Endothelial cell of umbilical vein (primary cell): ENCODE measurements at regions not wholly inside any gene's neighbourhood (a gene's known extent, or its start where the extent isn't known, plus 50 kb on each side); places are given as distances from the start of the nearest gene placed in this dataset.

Experiments used
- BruUV-seq: library from RNA; stranded (reverse); fragments of 400-500 nt; replicated peaks from 2 replicates; lab custom pipeline; 2021; lab: Mats Ljungman, UMichigan
- CTCF ChIA-PET: fragments of 300-600, 350-600 bp; sonication (Branson Sonifier 250); formaldehyde crosslinking; loops from one replicate; lab custom pipeline; 2021; ENCODE audit warnings: antibody characterized with exemption, inconsistent platforms; lab: Charles Lee
- POLR2A ChIA-PET: fragments of 300-600, 350-600 bp; sonication (Branson Sonifier 250); formaldehyde crosslinking; loops from one replicate; lab custom pipeline; 2021; ENCODE audit warnings: antibody characterized with exemption, inconsistent platforms; lab: Charles Lee
- DNase-seq: peaks from one replicate; pipeline ENCODE4 v3.0.0-alpha.2; 2011; ENCODE audit warnings: low read depth, low spot score
- FAIRE-seq: peaks from 2 replicates; lab custom pipeline; 2011; peaks lifted over from hg19 to GRCh38; lab: Jason Lieb, UNC
- H2AFZ ChIP-seq: 2 replicates; pipeline ENCODE4 v1.6.0; 2012; ENCODE audit warnings: low read depth, low read length, control low read depth, inconsistent platforms
- H3K27ac ChIP-seq: 2 replicates; pipeline ENCODE4 v1.5.1; 2011; ENCODE audit warnings: low read depth, mild to moderate bottlenecking, control low read depth, low read length, moderate library complexity; ENCODE audit not compliant: insufficient read depth
- H3K27me3 ChIP-seq, 2 experiments: 2 replicates each; pipeline versions ENCODE4 v1.6.0 to v1.6.1; 2011; ENCODE audit warnings: low read length in 2 of 2, mixed read lengths in 1 of 2; ENCODE audit not compliant: control insufficient read depth in 2 of 2, insufficient read depth in 2 of 2
- H3K36me3 ChIP-seq, 2 experiments: 2 replicates in 1 of 2; 3 replicates in 1 of 2; pipeline ENCODE4 v1.5.1; 2011; ENCODE audit warnings: low read length in 2 of 2, mild to moderate bottlenecking in 1 of 2, moderate library complexity in 1 of 2; ENCODE audit not compliant: control insufficient read depth in 2 of 2, insufficient read depth in 2 of 2; ENCODE audit errors: extremely low read depth in 1 of 2
- H3K4me1 ChIP-seq: 3 replicates; pipeline ENCODE4 v1.5.1; 2011; ENCODE audit warnings: mild to moderate bottlenecking, low read length; ENCODE audit not compliant: control insufficient read depth, insufficient read depth; ENCODE audit errors: extremely low read depth
- H3K4me2 ChIP-seq: 2 replicates; pipeline ENCODE4 v1.6.1; 2011; ENCODE audit warnings: low read length, control low read depth, mixed read lengths; ENCODE audit not compliant: insufficient read depth
- H3K4me3 ChIP-seq, 3 experiments: fragments of 200-600 bp in 1 of 3; sonication (generic), shearing (Covaris generic) in 1 of 3; replicated peaks in 1 of 3; 2 replicates each; pipeline ENCODE4 v1.5.1; 2011 to 2016; ENCODE audit warnings: control low read depth in 3 of 3, low read length in 3 of 3, mild to moderate bottlenecking in 2 of 3, inconsistent platforms in 1 of 3, low read depth in 1 of 3, moderate library complexity in 1 of 3; ENCODE audit not compliant: insufficient read depth in 1 of 3
- H3K79me2 ChIP-seq: 2 replicates; pipeline ENCODE4 v1.6.0; 2012; ENCODE audit warnings: low read length, inconsistent platforms; ENCODE audit not compliant: control insufficient read depth, insufficient read depth
- H3K9ac ChIP-seq: replicated peaks from 2 replicates; pipeline ENCODE3; 2011; ENCODE audit warnings: low read length, control low read depth; ENCODE audit not compliant: insufficient read depth; ENCODE audit errors: extremely low read depth
- H3K9me1 ChIP-seq: replicated peaks from 3 replicates; pipeline ENCODE4 v1.6.0; 2011; ENCODE audit warnings: mild to moderate bottlenecking, low read length; ENCODE audit not compliant: control insufficient read depth, insufficient read depth; ENCODE audit errors: extremely low read depth
- H3K9me3 ChIP-seq: replicated peaks from 2 replicates; pipeline ENCODE4 v1.5.1; 2012; ENCODE audit warnings: low read length, inconsistent platforms; ENCODE audit not compliant: control insufficient read depth, insufficient read depth
- H4K20me1 ChIP-seq: replicated peaks from 2 replicates; pipeline ENCODE3; 2011; ENCODE audit warnings: mild to moderate bottlenecking, low read length; ENCODE audit not compliant: control insufficient read depth, insufficient read depth; ENCODE audit errors: extremely low read depth
- EZH2 ChIP-seq: IDR thresholded peaks from 2 replicates; pipeline ENCODE4 v1.6.1; 2012; ENCODE audit warnings: borderline replicate concordance, low read depth, mild to moderate bottlenecking, moderate library complexity, low read length, inconsistent platforms; ENCODE audit not compliant: severe bottlenecking
- FOS ChIP-seq: IDR thresholded peaks from 2 replicates; pipeline ENCODE4 v1.6.1; 2011; ENCODE audit warnings: mild to moderate bottlenecking, low read length, moderate library complexity, borderline replicate concordance; ENCODE audit not compliant: insufficient read depth
- GATA2 ChIP-seq: IDR thresholded peaks from 2 replicates; pipeline ENCODE4 v1.7.0; 2011; ENCODE audit warnings: low read depth, mild to moderate bottlenecking, moderate library complexity, mixed read lengths, low read length; ENCODE audit not compliant: insufficient read length, insufficient read depth
- JUN ChIP-seq: IDR thresholded peaks from 2 replicates; pipeline ENCODE4 v1.6.1; 2011; ENCODE audit warnings: borderline replicate concordance, low read depth; ENCODE audit not compliant: insufficient read length, insufficient read depth
- MYC ChIP-seq: IDR thresholded peaks from one replicate; pipeline ENCODE4 v1.6.1; 2011; ENCODE audit warnings: mild to moderate bottlenecking, low read depth, low read length
- POLR2A ChIP-seq: IDR thresholded peaks from 2 replicates; pipeline ENCODE4 v1.6.1; 2012; ENCODE audit warnings: low read depth, mild to moderate bottlenecking, control low read depth, low read length
- POLR2AphosphoS5 ChIP-seq: IDR thresholded peaks from 2 replicates; pipeline ENCODE4 v1.6.1; 2012; ENCODE audit warnings: low read depth, mild to moderate bottlenecking, control low read depth, low read length, moderate library complexity; ENCODE audit not compliant: insufficient read depth
- dilution Hi-C: fragments of 300-500 bp; cut with MboI; formaldehyde crosslinking; loops from one replicate; pipeline ENCODE4 v1.15.0; 2019; ENCODE audit warnings: low sequenced_read_pairs; ENCODE audit not compliant: extremely low pct_ligation_motif_present
- intact Hi-C: fragments of 100-400 bp; cut with micrococcal nuclease; formaldehyde crosslinking; loops from one replicate; pipeline ENCODE4 v1.10.0; 2022
- TF ChIP-seq, protein P1 (sequence below), 2 donors: IDR thresholded peaks; 1 replicate in 1 of 2; 2 replicates in 1 of 2; pipeline ENCODE4 v1.5.1; 2011; ENCODE audit warnings: low read length in 2 of 2, mild to moderate bottlenecking in 2 of 2, moderate library complexity in 2 of 2, control low read depth in 1 of 2, inconsistent platforms in 1 of 2, low read depth in 1 of 2; ENCODE audit not compliant: insufficient read depth in 1 of 2; ENCODE audit errors: extremely low read depth in 1 of 2
- TF ChIP-seq, protein P2 (sequence below): IDR thresholded peaks from 2 replicates; pipeline ENCODE4 v1.6.1; 2011; ENCODE audit not compliant: insufficient read depth, insufficient read length

DNA sequence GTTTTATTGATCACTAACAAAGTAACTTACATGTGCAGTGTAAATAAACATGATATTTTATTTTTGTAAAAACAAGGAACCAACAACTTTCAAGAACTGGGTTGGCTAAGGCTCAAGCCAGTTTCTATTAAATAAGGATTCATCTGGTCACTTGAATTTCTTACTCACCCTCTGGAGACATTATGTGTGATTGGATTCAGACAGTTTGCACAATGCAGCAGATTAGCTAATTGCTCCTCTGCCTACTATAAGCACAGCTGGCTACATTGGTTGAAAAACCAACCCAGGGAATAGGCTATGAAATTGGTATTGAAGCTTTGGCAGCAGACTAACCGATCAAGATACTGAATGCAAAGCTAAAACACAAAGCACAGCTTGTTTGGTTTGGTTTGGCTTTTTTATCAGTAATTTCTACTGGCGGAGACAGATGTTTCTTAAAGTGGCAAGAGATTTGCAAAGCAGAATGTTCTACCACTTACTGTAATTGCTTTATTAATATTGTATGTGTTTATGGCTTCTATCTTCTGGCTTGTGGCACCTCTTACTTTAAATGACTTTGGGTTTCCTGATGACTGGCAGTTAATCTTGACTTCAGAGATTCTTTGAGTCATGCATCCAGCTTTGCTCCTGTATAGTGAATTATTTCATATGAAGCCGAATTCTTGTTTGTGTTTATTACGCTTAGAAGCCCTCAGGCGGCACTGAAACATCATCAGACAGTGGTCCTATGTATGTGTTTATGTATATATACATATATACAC lies 231.5 kb downstream of the MPDZ start:
- ChIA-PET POLR2A (no interaction called here), CTCF (no interaction called here)
- Histone ChIP-seq H3K4me2 (no peak overlapping the region), H4K20me1 (no peaks in the 10 kb centered on the region), H3K4me3 (no peak overlapping the region), H3K36me3 (no peaks in the 10 kb centered on the region), H3K9ac (no peak overlapping the region), H3K79me2 (no peaks in the 10 kb centered on the region), H3K9me1 (no peaks in the 10 kb centered on the region), H3K27me3 (peaks cover 0 to 6% of the 10 kb centered on the region in 2 experiments), H3K4me1 (no peaks in the 10 kb centered on the region), H2AFZ (no peak overlapping the region), H3K9me3 (no peaks in the 10 kb centered on the region), H3K27ac (no peak overlapping the region)
- DNase-seq (no peak), FAIRE-seq (no peak)
- BruUV-seq = no TSS peak
- no peak for TF ChIP-seq JUN
- TF ChIP-seq MYC = no peak
- TF ChIP-seq GATA2 = no peak
- TF ChIP-seq, protein P1, sequence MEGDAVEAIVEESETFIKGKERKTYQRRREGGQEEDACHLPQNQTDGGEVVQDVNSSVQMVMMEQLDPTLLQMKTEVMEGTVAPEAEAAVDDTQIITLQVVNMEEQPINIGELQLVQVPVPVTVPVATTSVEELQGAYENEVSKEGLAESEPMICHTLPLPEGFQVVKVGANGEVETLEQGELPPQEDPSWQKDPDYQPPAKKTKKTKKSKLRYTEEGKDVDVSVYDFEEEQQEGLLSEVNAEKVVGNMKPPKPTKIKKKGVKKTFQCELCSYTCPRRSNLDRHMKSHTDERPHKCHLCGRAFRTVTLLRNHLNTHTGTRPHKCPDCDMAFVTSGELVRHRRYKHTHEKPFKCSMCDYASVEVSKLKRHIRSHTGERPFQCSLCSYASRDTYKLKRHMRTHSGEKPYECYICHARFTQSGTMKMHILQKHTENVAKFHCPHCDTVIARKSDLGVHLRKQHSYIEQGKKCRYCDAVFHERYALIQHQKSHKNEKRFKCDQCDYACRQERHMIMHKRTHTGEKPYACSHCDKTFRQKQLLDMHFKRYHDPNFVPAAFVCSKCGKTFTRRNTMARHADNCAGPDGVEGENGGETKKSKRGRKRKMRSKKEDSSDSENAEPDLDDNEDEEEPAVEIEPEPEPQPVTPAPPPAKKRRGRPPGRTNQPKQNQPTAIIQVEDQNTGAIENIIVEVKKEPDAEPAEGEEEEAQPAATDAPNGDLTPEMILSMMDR (IDR thresholded peaks at IDR 0.05; ENCODE audit: extremely low read depth in 1 of 2, insufficient read depth in 1 of 2, low read depth in 1 of 2, low read length in 2 of 2) = no peak
- TF ChIP-seq POLR2AphosphoS5 = no peak
- TF ChIP-seq EZH2 = no peak
- TF ChIP-seq POLR2A = no peak
- TF ChIP-seq, protein P2, sequence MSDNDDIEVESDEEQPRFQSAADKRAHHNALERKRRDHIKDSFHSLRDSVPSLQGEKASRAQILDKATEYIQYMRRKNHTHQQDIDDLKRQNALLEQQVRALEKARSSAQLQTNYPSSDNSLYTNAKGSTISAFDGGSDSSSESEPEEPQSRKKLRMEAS = no peak
- no peak for TF ChIP-seq FOS
- dilution Hi-C loops = no loop called here
- intact Hi-C loops = no loop called here
